H1 (cell line): ENCODE measurements at regions not wholly inside any gene's neighbourhood (a gene's known extent, or its start where the extent isn't known, plus 50 kb on each side); places are given as distances from the start of the nearest gene placed in this dataset.

Source experiments
- CTCF ChIA-PET: fragments of 300-600 bp; sonication (Branson Sonifier 250); formaldehyde crosslinking; loops from one replicate; lab custom pipeline; 2021; ENCODE audit not compliant: partially characterized antibody; lab: Charles Lee
- POLR2A ChIA-PET: fragments of 300-600 bp; sonication (Branson Sonifier 250); formaldehyde crosslinking; loops from one replicate; lab custom pipeline; 2021; ENCODE audit warnings: inconsistent platforms; ENCODE audit not compliant: partially characterized antibody; lab: Charles Lee
- DNase-seq, 2 experiments: peaks; one replicate each; pipeline versions ENCODE4 v3.0.0 to v3.0.0-alpha.2; 2010 to 2022; ENCODE audit warnings: low spot score in 2 of 2, low read depth in 1 of 2, mixed read lengths in 1 of 2
- FAIRE-seq: peaks from 2 replicates; lab custom pipeline; 2011; peaks lifted over from hg19 to GRCh38; lab: Jason Lieb, UNC
- H2AFZ ChIP-seq: 2 replicates; pipeline ENCODE4 v1.8.1; 2012; ENCODE audit warnings: low read length, inconsistent platforms
- H2AK5ac ChIP-seq: 2 replicates; pipeline ENCODE4 v1.6.1; 2013; ENCODE audit warnings: low read depth, low read length
- H2BK120ac ChIP-seq: replicated peaks from 2 replicates; pipeline ENCODE3; 2013; ENCODE audit warnings: low read depth, low read length, inconsistent platforms
- H2BK12ac ChIP-seq: 2 replicates; pipeline ENCODE4 v1.6.1; 2013; ENCODE audit warnings: low read depth, low read length
- H2BK15ac ChIP-seq: 2 replicates; pipeline ENCODE4 v1.6.1; 2013; ENCODE audit warnings: low read length
- H2BK20ac ChIP-seq: 2 replicates; pipeline ENCODE4 v1.6.1; 2013; ENCODE audit warnings: low read length
- H2BK5ac ChIP-seq: 2 replicates; pipeline ENCODE4 v1.6.1; 2013; ENCODE audit warnings: low read depth, low read length
- H3K14ac ChIP-seq: 2 replicates; pipeline ENCODE4 v1.6.1; 2013; ENCODE audit warnings: inconsistent platforms; ENCODE audit not compliant: insufficient read length
- H3K18ac ChIP-seq: 2 replicates; pipeline ENCODE4 v1.6.1; 2013; ENCODE audit warnings: low read length; ENCODE audit errors: extremely low read depth
- H3K23ac ChIP-seq: 2 replicates; pipeline ENCODE4 v1.6.1; 2013; ENCODE audit warnings: inconsistent platforms; ENCODE audit not compliant: insufficient read length
- H3K23me2 ChIP-seq: 2 replicates; pipeline ENCODE4 v1.6.1; 2013; ENCODE audit warnings: low read depth, low read length
- H3K27ac ChIP-seq: 2 replicates; pipeline ENCODE4 v1.6.1; 2011; ENCODE audit warnings: low read depth, low read length, inconsistent platforms
- H3K27me3 ChIP-seq, 4 experiments: replicated peaks in 1 of 4; 1 replicate in 1 of 4; 2 replicates in 3 of 4; pipeline versions ENCODE4 v1.6.1 to v1.8.1; 2011 to 2013; ENCODE audit warnings: low read length in 3 of 4, mild to moderate bottlenecking in 3 of 4, inconsistent platforms in 2 of 4, mixed read lengths in 2 of 4, moderate library complexity in 1 of 4; ENCODE audit not compliant: control insufficient read depth in 3 of 4, insufficient read depth in 3 of 4; ENCODE audit errors: extremely low read depth in 1 of 4
- H3K36me3 ChIP-seq, 4 experiments: 2 replicates each; pipeline versions ENCODE4 v1.6.1 to v1.8.1; 2011 to 2013; ENCODE audit warnings: mild to moderate bottlenecking in 4 of 4, low read length in 3 of 4, moderate library complexity in 2 of 4, control low read depth in 1 of 4, inconsistent platforms in 1 of 4; ENCODE audit not compliant: insufficient read depth in 4 of 4, control insufficient read depth in 2 of 4
- H3K4ac ChIP-seq: replicated peaks from 2 replicates; pipeline ENCODE3; 2013; ENCODE audit warnings: low read length, low read depth, mixed read lengths, inconsistent platforms; ENCODE audit not compliant: insufficient read length
- H3K4me1 ChIP-seq, 4 experiments: replicated peaks in 1 of 4; 1 replicate in 1 of 4; 2 replicates in 3 of 4; pipeline versions ENCODE4 v1.6.1 to v1.8.1; 2011 to 2013; ENCODE audit warnings: low read length in 3 of 4, inconsistent platforms in 2 of 4, mixed read lengths in 1 of 4; ENCODE audit not compliant: insufficient read depth in 4 of 4, control insufficient read depth in 3 of 4
- H3K4me2 ChIP-seq, 2 experiments: 2 replicates each; pipeline versions ENCODE4 v1.6.1 to v1.8.1; 2011 to 2013; ENCODE audit warnings: low read depth in 2 of 2, low read length in 2 of 2, control low read depth in 1 of 2, inconsistent platforms in 1 of 2, mild to moderate bottlenecking in 1 of 2; ENCODE audit not compliant: insufficient read depth in 1 of 2
- H3K4me3 ChIP-seq, 4 experiments: fragments of 200-600, 300-600 bp in 1 of 4; sonication (generic), shearing (Covaris generic), sonication (Bioruptor Twin) in 1 of 4; 2 replicates each; pipeline versions ENCODE4 v1.5.1 to v1.8.1; 2011 to 2016; ENCODE audit warnings: low read length in 4 of 4, low read depth in 3 of 4, control low read depth in 2 of 4, inconsistent platforms in 2 of 4, mild to moderate bottlenecking in 2 of 4, mixed read lengths in 1 of 4, moderate library complexity in 1 of 4; ENCODE audit not compliant: insufficient read depth in 2 of 4; ENCODE audit errors: extremely low read depth in 1 of 4
- H3K56ac ChIP-seq: replicated peaks from 2 replicates; pipeline ENCODE3; 2013; ENCODE audit warnings: low read depth, mild to moderate bottlenecking, mixed read lengths, low read length, inconsistent platforms; ENCODE audit not compliant: insufficient read length
- H3K79me1 ChIP-seq: 2 replicates; pipeline ENCODE4 v1.6.1; 2013; ENCODE audit warnings: low read depth, low read length, control low read depth
- H3K79me2 ChIP-seq, 2 experiments: 2 replicates each; pipeline versions ENCODE4 v1.6.1 to v1.8.1; 2012 to 2013; ENCODE audit warnings: low read length in 2 of 2, mild to moderate bottlenecking in 2 of 2, inconsistent platforms in 1 of 2; ENCODE audit not compliant: insufficient read depth in 2 of 2, control insufficient read depth in 1 of 2
- H3K9ac ChIP-seq, 4 experiments: replicated peaks in 1 of 4; 1 replicate in 1 of 4; 2 replicates in 3 of 4; pipeline versions ENCODE4 v1.6.1 to v1.8.1; 2011 to 2013; ENCODE audit warnings: low read depth in 3 of 4, low read length in 3 of 4, control low read depth in 2 of 4, mild to moderate bottlenecking in 2 of 4, moderate library complexity in 2 of 4, inconsistent platforms in 1 of 4; ENCODE audit errors: extremely low read depth in 1 of 4
- H3K9me3 ChIP-seq, 2 experiments: 2 replicates each; pipeline versions ENCODE4 v1.6.1 to v1.8.1; 2012 to 2013; ENCODE audit warnings: mild to moderate bottlenecking in 2 of 2, moderate library complexity in 2 of 2, control low read depth in 1 of 2, inconsistent platforms in 1 of 2, low read depth in 1 of 2, low read length in 1 of 2, mixed read lengths in 1 of 2; ENCODE audit not compliant: insufficient read depth in 2 of 2
- H4K20me1 ChIP-seq, 2 experiments: replicated peaks in 1 of 2; 2 replicates each; pipeline versions ENCODE3 to v1.8.1; 2011 to 2013; ENCODE audit warnings: inconsistent platforms in 2 of 2, low read length in 2 of 2, mild to moderate bottlenecking in 1 of 2; ENCODE audit not compliant: insufficient read depth in 2 of 2, control insufficient read depth in 1 of 2
- H4K5ac ChIP-seq: 2 replicates; pipeline ENCODE4 v1.6.1; 2013; ENCODE audit warnings: low read length, low read depth, mixed read lengths, inconsistent platforms; ENCODE audit not compliant: insufficient read length
- H4K8ac ChIP-seq: 2 replicates; pipeline ENCODE4 v1.8.0; 2013; ENCODE audit warnings: mild to moderate bottlenecking, moderate library complexity, low read length, inconsistent platforms; ENCODE audit not compliant: insufficient read depth; ENCODE audit errors: extremely low read depth
- H4K91ac ChIP-seq: replicated peaks from 2 replicates; pipeline ENCODE3; 2013; ENCODE audit warnings: low read length, mixed read lengths, inconsistent platforms; ENCODE audit not compliant: insufficient read length
- JUND ChIP-seq: IDR thresholded peaks from 2 replicates; pipeline ENCODE4 v1.6.1; 2011; ENCODE audit warnings: mild to moderate bottlenecking, improper control_type of control experiment, low read length
- POLR2AphosphoS5 ChIP-seq: IDR thresholded peaks from 2 replicates; pipeline ENCODE4 v1.6.1; 2011; ENCODE audit warnings: low read depth, low read length
- RNF2 ChIP-seq: fragments of 200-900, 300-1000 bp; sonication (generic); IDR thresholded peaks from 2 replicates; pipeline ENCODE4 v1.7.1; 2016; ENCODE audit warnings: borderline replicate concordance, low read depth, mild to moderate bottlenecking, antibody characterized with exemption, low read length; ENCODE audit not compliant: poor library complexity, severe bottlenecking; ENCODE audit errors: missing control alignments
- TAF1 ChIP-seq: IDR thresholded peaks from 2 replicates; pipeline ENCODE4 v1.6.1; 2011; ENCODE audit warnings: mild to moderate bottlenecking, low read depth, low read length
- WGBS, 2 experiments: shearing (Covaris generic) in 1 of 2; methylation state at CpG; one replicate each; pipeline versions ENCODE4 v1.1.6 to v1.1.7; 2013 to 2015; ENCODE audit warnings: low lambda C conversion rate in 2 of 2, mixed read lengths in 2 of 2, inconsistent platforms in 1 of 2, low coverage in 1 of 2, missing lambda C conversion rate in 1 of 2; ENCODE audit not compliant: insufficient replicate concordance in 2 of 2, insufficient coverage in 1 of 2, insufficient read length in 1 of 2; ENCODE audit errors: extremely low coverage in 1 of 2, missing lambda C conversion rate in 1 of 2; 5-methylcytosine and 5-hydroxymethylcytosine counted together

GRCh38 chr18:75728621-75729020 lies 301.1 kb upstream of the SMIM21 start:
- Histone ChIP-seq H3K4me3 (no peak overlapping the region), H2BK20ac (no peak overlapping the region), H2BK15ac (no peak overlapping the region), H3K4ac (no peak overlapping the region), H4K8ac (no peak overlapping the region), H3K18ac (no peak overlapping the region), H4K5ac (no peak overlapping the region), H3K14ac (no peak overlapping the region), H3K36me3 (no peaks in the 10 kb centered on the region), H3K79me1 (no peaks in the 10 kb centered on the region), H3K56ac (no peak overlapping the region), H2BK120ac (no peak overlapping the region), H2AK5ac (no peak overlapping the region), H3K4me1 (no peaks in the 10 kb centered on the region), H2BK5ac (no peak overlapping the region), H3K27ac (no peak overlapping the region), H3K23me2 (no peaks in the 10 kb centered on the region), H3K27me3 (no peaks in the 10 kb centered on the region), H4K20me1 (no peaks in the 10 kb centered on the region), H4K91ac (no peak overlapping the region), H3K9me3 (no peaks in the 10 kb centered on the region), H3K23ac (no peak overlapping the region), H2AFZ (no peak overlapping the region), H3K4me2 (no peak overlapping the region), H3K9ac (no peak overlapping the region), H2BK12ac (no peak overlapping the region), H3K79me2 (no peaks in the 10 kb centered on the region)
- DNase-seq (no peak), FAIRE-seq (no peak)
- 83% methylated on average over 7 of the region's 7 CpGs; no CpG with 5 or more reads in 1 of the 2 experiments for WGBS, 2 experiments
- ChIA-PET CTCF (interaction anchor here (0.6 to 1.8 kb wide), 11 partner anchors 29 to 715 kb away, joined by 3 to 5 read pairs (median 3); no protein-coding TSS in a partner anchor), POLR2A (no interaction called here)
- TF ChIP-seq JUND (no peak), TAF1 (no peak), POLR2AphosphoS5 (no peak), RNF2 (no peak)
